Globus pallidus (tissue), 1 donor: ENCODE measurements at regions not wholly inside any gene's neighbourhood (a gene's known extent, or its start where the extent isn't known, plus 50 kb on each side); places are given as distances from the start of the nearest gene placed in this dataset.

Experiments used
- DNase-seq: peaks from one replicate; pipeline ENCODE4 v3.0.0-alpha.2; 2015; ENCODE audit warnings: low spot score

DNA sequence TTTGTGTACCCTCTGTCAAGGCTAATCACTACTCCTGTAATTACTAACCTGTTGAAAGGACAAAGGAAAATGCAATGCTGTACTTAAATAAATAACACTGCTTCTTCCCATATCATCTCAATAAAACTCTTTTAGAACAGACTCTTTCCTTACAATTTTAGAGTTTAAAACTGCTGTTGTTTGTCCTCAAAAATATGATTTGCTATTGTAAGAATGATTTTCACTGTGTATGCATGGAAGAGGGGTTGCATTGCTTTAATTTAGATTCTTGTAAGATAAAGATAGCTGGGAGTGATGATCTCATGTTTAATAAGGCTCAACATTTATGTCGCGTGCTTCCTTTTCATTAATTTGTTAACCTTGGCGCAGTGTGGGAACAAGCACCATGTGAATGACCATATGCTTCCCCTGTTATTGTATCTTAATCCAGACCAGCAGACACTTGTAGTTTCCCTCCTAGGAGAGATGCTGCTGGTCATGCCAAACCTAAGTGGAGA lies 89.8 kb upstream of the ATXN1 start:
- no peak for DNase-seq

DNA sequence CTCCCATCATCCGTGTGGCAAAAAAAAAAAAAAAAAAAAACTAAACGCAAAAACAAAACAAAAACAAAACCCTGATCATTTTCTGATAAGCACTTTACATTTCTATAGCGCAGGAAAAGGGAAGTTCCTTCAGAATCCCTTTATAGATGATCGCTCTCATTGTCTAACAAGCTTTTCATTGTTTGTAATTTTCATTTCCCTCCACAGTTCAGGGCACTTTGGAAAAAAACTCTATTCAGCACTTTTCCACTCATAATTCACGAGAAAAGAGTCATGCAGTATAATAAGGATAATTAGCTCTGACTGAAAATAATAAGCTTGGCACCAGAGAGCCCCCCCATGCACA lies 89.4 kb upstream of the ATXN1 start:
- no peak for DNase-seq

DNA sequence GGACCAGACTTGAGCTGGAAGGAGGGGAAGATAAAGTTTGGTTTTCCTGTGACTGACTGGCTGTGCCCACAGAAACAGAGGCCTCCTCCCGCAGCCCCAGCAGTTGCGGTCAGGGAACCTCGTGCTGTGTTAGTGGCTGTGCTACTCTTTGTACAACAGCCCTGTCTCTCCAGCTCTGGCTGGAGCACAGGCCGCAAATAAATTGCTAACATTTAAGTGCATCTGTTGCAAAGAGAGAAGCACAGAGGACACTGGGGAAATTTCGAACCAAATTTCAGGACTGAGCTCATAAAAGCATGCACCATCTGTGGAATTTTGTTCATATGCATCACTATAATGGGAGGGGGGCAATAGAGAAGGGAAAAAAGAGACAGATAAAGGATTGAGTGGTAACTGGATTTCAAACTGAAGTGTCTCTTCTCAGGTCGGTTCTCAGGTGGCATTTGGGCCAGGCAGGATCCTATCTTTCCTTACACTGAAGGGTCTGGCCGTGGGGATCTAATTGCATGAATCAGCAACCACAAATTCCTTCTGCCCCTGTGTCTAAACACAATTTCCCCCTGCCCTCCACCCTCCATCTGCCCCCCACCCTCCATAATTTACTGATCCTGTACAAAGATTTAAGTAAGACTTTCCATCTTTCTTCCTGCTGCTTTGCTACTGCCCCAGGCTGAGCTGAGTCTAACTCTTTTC lies 88.9 kb upstream of the ATXN1 start:
- no peak for DNase-seq

DNA sequence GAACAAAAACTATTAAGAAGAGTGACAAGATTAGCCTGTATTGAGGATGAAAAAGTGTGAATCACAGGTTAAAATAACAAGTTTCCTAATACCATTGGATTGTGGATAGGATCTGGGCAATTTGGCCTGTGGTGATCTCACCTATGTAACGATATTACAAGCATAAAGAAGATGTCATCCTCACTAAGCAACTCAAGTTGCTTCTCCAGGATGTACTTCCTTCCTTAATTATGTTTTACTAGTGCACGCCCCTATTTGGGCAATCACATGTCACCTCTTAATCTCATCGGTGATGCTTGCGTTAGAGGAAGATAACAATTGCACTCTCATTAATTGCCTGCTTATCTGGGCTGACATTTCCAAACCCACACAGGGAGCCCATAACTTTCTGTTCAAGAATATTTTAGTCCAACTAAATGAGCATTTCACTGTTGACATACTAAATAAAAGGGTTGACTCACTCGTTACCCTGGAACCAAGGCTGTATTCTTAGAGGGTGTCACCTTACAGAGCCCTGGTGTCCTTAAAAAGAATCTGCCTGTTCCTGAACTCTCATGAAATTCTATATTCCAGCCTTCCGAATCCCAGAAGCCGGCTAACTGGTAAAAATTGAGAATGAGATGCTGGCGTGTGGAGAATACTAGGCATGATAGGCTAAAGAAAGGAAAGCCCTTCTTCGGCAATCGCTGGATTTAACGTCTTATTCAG lies 88.2 kb upstream of the ATXN1 start:
- no peak for DNase-seq

DNA sequence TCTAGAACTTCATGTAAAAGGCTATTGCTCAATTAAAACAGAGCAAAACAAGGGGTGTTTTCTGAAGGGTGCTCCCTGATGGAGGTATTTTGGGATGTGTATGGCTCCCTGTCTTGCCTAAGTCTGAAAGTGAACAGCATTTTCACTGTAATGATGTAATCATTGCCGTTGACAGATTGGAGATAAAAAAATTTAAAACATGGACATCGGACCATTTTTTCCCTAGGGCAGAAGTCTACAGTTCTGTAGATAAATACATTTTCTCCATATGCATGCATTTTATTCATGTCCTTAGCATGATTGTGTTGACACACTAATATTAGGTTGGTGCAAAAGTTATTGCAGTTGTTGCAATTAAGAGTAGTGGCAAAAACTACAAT lies 85.1 kb upstream of the ATXN1 start:
- DNase-seq: no peak

DNA sequence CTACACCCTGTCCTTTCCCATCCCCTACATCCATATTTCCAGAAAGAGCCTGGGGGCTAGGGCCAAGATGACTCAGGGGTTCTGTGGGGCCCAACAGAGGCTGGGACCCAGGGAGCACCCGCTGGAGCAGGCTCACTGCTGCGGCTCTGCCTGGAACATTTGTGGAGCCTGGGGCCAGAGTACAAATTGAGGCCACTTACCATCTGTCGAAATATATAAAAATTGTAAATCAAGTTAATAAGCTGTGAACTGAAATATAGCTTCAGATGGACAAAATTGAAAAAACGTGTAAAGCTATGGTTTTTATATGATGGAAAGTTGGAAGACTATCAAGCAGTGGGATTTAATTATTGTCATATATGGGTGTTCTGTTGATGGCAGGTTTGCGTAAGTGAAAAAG lies 82.9 kb upstream of the ATXN1 start:
- DNase-seq: no peak

DNA sequence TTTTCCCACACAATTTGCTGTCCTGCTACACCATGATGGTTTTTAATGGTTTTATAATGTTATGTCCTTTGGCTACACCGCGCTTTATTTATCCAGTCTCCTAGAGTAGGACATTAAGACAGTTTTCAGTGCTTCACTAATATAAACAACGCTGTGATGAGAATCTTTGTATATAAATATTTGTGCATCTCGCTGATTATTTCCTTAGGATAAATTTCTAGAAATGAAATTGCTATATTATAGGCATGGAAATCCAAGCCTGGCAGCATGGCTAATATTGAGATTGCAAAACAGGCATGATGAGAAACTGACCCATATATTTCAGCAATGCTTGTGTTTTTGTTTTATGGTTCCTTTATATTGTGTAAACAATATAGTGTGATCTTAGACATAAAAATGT lies 81.4 kb upstream of the ATXN1 start:
- DNase-seq: no peak

DNA sequence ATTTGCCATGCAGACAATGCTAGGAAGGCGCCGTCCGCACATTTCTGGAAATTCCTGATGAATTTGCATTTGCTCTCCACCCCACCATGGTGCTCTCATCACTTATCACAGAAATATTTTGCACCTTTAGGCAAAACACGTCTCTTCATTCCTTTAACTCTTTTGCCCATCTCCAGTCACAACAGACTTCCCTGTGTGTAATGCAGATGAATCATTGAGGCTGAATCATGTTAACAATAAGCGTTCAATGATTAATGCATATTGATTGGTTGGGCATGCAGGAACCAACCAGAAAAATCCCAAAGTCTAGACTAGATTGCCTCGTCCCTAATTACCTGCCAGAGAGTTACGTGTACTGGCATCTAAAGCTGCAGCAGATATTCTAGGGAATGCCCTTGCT lies 80.0 kb upstream of the ATXN1 start:
- no peak for DNase-seq

DNA sequence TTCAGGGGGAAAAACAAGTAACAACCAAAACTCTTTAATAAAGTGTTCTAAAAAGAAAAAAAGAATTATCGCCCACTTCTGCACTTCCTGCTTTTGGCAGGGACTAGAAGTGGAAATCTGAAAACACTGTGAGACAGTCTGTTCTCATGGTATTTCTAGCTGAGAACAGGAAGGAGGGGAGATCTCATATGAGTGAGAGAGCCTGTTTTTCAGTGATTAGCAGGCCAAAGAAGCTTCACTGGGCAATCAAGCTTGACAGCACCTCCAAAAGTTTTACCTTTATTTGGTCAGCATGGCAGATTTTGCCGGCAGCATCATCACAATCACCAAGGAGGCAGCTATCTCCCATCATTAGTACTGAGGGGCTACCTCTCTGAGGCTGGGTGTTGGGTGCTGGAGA lies 79.5 kb upstream of the ATXN1 start:
- no peak for DNase-seq

DNA sequence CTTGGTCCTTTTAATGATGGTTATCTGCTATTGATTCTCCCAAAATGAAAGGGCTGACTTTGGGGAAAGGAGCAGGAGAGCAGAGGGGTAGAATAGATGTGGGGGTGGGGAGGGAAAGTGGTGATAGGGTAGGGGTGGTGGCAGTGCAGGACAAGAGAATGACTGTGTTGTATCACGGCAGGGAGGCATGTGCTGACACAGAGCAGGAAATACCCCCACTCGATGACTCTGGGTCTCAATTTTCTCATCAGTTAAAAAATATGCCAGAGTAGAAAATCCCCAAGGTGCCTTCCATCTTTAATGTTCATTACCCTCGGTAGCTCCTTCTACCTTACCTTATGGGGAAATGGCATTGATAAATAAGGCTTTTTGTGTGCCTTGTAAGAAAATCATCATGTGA lies 79.0 kb upstream of the ATXN1 start:
- no peak for DNase-seq

DNA sequence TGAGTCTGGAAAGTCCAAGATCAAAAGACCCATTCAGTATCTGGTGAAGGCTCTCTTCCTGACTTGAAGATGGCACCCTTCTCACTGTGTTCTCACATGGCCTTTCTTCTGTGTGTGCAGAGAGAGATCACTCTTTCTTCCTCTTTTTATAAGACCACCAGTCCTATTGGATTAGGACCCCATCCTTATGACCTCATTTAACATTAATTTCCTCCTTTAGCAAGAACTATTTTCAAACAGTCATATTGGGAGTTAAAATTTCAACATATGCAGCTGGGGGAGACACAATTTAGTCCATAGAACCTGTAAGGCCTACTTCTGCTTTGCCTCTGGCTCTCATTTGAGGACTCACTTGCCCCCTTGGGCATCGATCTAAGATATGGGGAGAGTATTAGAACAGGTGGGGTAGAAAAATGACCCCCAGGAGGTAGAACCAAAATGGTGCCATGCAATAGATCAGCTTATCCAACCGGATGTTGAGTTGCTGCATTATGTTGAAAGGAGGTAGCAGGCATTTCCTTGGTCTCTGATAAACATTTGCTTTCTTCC lies 78.4 kb upstream of the ATXN1 start:
- DNase-seq: no peak

DNA sequence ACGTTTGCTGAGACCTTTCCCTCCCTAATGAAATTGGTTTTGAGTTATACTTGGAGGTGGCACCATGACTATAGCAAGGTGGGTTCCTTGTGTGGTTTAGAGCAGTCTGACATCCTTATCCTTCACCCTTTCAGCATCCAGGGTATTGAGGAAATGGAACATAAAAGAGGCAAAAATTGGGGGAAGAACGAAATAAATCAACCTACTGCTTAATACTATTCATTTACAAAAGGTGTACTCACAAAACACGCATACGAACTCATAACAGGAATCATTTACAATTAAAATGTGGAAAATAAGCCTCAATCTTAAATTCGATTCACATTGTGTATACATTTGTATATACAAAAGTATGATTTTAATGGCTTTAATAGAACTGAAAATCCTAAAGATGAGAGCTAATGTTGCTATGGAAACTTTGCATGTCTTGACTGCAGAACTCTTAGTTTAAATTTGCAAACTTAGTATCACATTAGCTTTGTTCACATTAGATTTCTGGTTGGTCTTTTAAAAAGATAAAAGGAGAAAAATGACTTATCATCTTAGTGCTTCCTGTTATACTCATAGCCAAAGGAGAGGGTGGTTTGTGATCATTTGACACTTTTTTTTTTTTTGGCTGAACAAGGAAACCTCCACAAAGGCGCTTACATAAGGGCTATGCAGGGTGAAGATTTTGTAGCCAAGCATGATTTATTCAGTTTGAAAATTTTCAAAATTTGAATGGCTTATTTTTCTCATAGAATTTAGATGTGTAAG lies 76.1 kb upstream of the ATXN1 start:
- no peak for DNase-seq

DNA sequence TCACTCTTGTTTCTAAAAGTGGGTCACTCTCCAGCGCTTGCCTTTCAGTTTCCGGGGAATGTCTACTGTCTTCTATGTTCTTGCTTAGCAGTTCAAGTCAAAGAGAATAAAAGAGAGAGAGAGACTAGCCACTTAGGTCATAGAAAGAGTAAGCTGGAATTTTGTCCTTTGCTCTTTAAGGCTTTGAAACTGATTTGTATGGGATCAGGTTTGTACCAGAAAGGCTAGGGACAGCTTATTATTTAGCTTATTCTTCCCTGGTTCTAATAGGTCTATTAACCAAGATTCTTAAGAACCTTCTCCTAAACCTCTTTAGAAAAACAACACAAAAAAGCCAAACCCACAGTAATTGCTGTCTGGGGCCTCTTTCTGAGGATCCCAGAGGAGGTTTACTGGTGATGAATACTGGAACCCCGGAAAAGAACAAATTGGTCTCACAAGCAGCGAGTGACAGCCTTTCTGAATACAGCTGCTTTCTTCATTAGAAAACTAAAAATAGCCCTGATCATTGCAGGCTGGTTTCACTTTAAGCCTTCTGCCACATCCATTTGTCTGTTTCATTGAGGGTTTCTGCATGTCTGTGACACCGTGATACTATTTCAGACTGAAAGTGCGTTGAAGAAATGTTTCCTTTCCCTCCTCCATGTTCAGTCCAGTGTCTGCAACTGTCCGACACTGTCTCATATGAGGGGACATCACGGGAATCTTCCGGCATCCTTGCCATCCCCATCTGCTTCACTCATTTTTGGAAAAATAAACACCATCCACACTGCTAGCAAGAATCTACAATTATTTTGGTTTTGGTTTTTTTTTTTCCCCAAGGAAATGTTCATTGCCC lies 75.1 kb upstream of the ATXN1 start:
- no peak for DNase-seq

DNA sequence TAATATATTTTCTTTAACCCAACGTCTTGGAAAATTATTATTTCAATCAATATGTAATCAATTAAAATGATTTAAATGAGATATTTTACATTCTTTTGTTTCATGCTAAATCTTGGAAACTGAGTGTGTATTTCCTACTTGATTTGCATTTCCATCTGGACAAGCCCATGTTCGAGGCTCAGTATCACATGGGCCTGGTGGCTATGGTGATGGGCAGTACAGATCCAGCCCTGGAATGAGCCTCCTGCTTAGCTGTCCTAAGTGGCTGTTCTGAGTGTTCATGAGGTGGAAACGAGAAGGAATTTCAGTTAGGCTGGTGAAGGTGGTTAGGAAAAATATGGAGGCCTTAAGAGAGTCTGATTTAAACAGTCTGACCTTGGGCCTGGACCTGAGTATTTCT lies 73.0 kb upstream of the ATXN1 start:
- DNase-seq: no peak

DNA sequence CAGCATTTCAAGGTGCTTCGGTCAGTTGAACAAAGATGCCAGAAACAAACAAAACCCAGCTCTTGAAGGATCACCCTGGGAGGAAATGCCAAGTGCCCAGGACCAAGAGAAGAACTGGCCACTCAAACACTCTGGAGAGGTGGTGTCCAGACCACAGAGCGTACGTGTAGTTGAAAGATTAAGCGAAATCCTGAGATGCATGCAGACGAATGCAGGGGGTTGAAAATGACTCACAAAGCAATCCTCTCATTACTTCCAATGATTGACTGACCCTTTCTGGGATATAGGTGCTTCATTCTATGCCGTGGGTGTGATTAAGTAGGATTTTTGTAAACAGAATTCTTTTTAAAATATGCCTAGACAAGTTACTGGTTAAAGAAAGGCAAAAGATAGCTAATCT lies 71.5 kb upstream of the ATXN1 start:
- no peak for DNase-seq

DNA sequence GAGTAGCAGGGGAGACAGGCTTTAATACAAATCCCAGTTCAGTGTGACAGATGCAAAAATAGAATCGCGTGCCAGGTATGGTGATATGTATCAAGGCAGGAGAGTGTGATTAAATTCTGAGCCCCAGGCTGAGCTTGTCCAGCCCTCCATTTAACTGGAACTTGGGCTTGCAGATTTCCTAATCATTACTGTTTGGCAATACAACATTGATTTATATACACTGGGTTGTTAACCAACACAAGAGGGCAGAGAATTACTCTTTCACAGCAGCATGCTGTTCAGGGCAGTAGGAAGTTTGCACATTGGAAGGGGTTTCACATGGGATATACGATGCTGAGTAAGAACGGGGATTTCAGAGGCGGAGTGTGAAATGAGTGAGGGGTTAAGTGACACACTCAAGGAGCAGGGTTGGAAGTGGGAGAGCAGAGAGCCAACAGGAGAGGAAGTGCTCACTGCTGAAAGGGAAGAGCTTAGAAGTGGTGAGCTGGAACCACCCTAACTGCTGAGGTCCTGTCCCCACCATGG lies 70.8 kb upstream of the ATXN1 start:
- no peak for DNase-seq

DNA sequence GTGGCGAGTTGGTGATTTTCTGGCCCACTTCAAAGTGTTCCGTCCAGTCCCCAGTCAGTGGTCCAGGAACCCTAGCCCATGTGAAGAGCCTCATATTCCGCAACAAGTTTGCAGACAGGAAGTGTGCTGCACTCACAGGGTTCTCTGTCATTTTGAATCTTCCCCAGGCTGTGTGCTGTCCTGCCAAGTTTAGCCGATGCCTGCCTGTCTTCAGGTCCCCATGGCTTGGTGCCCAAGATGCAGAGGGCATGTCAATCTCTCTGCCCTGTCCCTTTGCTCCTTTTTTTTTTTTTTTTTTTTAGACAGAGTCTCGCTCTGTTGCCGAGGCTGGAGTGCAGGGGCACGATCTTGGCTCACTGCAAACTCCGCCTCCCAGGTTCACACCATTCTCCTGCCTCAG lies 69.9 kb upstream of the ATXN1 start:
- DNase-seq: no peak

DNA sequence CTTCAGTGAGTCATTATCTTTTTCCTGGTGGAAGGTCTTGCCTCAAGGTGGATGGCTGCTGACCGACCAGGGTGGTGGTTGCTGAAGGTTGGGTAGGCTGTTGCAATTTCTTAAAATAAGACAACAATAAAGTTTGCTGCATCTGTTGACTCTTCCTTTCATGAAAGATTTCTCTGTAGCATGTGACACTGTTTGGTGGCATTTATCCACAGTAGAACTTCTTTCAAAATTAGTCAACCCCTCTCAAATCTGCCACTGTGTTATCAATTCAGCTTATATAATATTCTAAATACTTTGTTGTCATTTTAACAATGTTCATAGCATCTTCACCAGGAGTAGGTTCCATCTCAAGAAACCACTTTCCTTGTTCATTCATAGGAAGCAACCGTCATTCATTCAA lies 66.8 kb upstream of the ATXN1 start:
- no peak for DNase-seq

DNA sequence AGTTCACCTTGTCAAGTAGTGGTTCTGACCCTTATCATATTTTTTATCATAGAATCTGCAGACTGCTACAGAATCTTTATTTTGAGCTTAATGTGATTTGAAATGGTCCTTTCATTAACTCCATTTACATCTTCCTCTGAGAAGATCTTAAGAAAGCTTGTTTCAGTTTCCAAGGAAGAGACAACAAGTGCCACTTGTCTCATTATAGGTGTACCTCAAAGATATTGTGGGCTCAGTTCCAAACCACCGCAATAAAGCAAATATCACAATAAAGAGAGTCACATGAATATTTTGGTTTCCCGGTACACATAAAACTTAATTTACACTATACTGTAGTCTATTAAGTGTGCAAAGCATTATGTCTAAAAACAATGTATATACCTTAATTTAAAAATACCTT lies 66.4 kb upstream of the ATXN1 start:
- no peak for DNase-seq

DNA sequence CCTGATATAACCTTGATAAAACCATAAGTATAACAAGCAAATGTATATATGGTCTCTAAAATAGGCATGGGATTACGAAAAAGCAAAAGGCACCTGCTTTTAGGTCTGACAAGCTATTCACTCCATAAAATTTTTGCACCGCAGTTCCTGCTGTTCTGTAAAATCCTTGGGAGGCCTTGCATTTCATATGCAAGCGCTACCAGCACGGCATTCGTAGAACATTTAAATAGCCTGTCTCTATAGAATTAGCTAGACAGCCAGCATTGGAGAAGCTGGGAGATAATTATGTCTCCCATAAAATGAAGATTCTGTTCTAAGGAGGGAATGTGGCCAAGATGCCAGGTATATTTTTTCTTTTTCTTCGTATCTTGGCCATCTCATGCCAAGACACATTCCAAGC lies 64.5 kb upstream of the ATXN1 start:
- no peak for DNase-seq

DNA sequence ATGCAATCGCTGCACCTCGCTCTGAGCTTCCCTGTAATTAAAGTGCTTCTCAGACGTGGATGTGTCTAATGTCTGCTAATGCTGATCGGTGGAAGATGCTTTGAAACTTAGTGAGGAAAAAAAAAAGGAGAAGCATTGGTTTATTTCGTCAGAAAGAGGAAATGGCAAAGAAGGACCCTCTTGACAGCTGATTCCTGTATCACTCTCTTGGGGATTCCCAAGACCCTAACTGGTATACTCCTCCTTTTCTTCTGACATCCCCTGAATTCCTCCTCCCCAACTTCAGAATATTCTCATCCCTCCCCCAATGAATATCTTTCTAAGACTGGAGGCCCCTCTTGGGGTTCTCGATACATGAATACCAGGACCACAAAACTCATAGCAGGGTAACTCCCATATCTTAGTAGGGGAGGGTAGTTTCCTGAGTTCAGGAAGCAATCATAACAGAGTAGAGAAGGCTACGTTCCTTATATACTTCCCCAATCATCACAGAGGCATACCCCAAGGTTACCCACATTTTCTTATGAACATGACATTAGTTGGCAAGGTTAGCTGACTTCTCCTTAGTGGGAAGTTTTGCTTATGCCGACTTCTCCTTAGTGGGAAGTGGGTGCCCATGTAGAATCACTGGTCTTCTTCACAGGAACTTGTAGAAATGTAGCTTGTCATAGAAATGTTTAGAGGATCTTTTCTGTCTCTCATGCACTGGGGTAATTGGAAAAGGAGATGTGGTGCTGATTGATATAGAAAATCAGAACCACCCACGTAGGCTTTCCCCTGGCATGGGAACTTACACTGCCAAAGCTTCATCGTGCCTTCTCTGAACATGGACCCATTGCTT lies 63.8 kb upstream of the ATXN1 start:
- peak; percentile 33 for DNase-seq
